Raji (cell line): ENCODE measurements at regions not wholly inside any gene's neighbourhood (a gene's known extent, or its start where the extent isn't known, plus 50 kb on each side); places are given as distances from the start of the nearest gene placed in this dataset.

Experiments used
- POLR2A ChIP-seq: IDR thresholded peaks from 2 replicates; pipeline ENCODE4 v1.6.1; 2011; ENCODE audit warnings: low read depth, low read length, control low read depth; ENCODE audit not compliant: insufficient read depth

DNA sequence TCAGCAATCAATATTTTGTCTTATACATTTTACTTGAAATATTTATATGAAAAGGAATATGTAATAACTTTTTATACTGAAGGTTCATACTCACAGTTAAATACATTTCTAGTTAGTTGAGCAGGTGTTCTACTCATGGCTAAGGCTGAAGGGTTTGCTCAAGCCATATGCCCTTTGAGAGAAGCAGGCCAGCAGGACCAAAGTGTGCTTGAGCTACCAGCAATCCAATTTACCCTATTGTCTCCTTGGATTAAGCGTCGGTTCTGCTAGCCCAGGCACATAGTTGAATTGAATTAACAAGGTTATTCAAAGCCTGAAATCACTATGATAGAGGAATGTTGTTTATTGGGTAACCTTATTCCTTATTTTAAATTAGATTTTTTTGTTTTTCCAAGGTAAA lies 151.5 kb upstream of the BACE2 start:
- TF ChIP-seq POLR2A = no peak

DNA sequence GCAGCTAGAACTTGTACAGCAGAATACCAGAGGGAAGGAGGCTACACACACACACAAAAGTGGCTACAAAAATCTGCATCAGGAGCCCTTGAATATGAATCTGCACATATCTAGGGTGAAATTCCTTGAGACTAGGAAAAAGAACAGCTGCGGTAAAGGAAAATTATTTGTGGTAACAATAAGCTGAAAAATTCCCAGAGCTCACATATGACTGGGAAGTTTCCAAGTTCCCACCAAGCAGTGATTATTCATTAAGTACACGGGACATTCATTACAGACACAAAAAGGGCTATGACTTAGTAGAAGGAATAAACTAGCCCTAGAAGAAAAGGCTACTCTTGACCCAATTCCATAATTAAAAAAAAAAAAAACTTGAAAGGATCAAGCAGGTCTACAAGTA lies 149.5 kb upstream of the BACE2 start:
- no peak for TF ChIP-seq POLR2A

DNA sequence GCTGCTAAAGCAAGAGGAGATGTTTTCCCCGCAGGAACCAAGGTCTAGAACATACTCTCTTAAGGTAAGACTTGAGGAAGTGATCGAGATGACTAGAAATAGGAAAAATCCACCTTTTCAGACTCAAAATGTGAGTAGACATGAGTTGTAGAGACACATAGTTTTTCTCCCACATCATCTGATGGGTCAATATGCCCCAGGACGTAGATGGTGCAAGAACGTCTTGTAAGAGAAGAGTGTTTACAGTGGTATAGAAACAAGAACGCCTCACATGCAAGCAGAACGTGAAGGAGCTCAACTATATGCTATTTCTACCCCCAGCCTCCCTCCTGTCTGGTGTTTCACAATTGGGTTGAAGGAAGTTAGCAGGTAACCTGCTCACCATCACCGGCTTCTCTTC lies 144.0 kb upstream of the BACE2 start:
- no peak for TF ChIP-seq POLR2A

DNA sequence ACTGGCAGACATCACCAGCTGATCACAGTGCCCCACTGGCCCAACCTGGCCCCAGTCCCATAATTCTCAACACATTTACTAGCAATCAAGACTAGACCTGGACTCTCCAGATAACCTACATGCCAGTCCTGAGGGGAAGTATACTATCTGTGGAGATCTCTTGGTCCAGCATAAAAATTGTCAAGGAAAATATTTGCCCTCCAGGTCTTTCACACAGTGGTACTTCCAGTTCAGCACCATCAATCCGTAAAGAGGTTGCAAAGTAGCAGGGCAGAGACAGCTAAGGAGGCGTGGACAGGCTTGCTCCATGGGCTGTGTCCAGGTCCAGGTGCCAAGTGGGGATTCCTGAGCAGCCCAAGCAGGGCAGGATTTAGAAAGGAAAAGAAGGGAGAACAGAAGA lies 143.6 kb upstream of the BACE2 start:
- TF ChIP-seq POLR2A = no peak

DNA sequence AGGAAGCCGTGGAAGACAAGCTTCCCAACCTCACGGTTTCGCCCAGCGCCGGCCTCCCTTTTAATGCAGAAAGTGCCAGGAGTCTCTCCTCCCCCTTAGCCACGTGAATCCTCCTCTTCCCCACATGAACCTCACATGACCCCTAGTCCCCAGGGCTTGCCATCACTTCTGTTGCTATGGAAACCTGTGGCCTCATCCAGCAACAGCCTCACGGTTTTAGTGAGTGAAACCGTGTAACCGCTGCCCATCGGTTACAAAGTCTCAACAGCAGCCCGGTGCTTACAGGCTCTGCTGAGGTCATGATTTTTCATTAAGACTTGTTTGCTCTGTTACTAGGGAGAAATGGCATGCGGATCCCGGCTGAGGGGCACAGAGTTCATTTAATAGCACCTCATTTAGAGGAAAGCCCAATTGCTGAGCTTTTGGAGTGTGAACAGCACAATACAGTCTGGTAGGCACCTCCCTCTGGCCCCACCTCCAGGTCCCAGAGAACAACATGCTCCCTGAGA lies 143.2 kb upstream of the BACE2 start:
- no peak for TF ChIP-seq POLR2A

DNA sequence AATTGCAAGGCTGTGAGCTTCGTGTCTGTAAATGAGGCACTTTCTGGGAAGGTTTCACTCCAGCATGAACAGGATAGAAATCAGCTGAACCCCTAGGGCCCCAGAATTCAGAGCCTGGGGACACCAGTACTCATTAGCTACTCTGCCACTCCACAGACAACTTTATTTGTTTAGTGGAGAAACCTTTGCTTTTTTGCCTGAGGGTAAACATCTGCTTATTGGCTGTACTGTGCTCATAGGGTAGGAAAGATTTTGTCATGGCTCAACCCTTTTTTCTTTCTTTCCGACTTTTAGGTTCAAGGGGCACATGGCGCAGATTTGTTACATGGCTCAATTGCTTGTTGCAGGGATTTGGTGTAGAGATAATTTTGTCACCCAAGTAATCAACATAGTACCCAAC lies 138.4 kb upstream of the BACE2 start:
- no peak for TF ChIP-seq POLR2A

DNA sequence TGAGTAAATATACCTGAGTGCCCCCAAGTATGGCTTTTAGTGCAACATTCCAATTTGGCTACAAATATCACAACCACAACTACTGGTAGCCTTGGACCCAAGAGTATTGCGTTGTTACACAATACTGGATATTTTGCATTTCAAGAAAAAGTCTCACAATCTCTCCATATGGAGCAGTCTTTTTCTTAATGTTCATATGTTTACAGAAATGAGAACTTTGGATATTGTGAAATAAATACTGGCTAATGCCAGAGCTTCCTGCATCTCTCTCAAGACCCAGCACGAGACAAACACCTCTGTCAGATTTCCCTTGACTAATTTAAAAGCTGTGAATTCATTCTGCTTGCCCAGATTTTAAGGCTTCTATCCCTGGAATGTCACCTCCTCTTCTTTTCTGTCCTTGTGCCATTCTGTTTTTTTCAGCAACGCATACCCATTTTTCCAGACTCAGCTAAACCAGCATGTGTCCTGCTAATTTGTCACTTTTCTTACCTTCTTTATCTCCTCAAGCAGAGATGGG lies 136.2 kb upstream of the BACE2 start:
- TF ChIP-seq POLR2A = no peak

DNA sequence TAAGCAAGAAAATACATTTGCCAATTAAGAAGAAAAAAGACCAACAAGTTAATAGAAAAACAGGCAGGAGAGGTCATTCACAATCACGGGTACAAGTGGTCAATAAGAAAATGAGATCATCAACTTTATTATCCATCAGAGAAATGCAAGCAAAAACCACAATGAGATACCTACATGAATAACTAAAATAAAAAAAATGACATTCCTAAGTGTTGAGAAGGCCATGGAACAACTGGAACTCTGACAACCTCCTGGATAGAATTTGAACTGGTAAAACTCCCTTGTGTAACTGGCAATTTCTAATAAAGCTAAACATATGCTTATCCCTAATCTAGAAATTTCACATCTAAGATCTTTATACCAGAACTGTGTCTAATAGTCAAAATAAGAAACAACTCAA lies 135.4 kb upstream of the BACE2 start:
- no peak for TF ChIP-seq POLR2A

DNA sequence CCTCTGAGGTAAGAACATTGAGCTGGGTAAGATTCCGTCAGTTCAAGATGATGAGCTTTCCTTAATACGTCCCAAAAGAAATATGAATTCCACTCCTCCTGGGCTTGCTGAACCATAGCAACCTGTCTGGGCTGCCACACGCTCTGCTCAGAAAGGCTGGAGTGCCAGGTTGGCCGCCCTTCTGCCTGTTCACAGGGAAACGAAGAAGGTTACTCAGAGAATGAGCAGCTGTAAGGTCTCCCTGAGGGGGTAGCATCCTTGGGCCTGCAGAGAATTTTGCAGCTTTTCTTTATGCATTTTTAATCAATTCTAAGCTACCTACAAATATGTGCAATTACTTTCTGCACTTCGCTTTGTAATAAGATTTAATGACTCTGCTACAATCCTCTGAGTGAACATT lies 130.7 kb upstream of the BACE2 start:
- TF ChIP-seq POLR2A = no peak

DNA sequence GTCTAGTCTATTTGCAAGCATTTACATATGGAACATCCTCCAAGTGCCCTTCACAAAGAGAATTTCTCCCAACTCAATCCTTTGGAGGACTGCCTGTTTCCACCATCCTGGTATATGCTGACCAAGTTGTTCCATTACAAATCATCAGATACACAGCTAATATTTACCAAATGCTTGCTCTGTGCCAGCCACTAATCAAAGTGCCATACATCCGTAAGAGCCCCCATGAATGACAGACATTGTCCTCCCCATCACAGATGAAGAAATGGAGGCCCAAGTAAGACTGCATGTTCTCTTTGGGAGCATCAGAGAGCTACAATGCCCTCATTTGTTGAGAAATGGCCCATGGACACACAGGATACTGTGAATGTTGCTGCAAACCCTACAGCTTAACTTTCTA lies 130.0 kb upstream of the BACE2 start:
- TF ChIP-seq POLR2A = no peak

DNA sequence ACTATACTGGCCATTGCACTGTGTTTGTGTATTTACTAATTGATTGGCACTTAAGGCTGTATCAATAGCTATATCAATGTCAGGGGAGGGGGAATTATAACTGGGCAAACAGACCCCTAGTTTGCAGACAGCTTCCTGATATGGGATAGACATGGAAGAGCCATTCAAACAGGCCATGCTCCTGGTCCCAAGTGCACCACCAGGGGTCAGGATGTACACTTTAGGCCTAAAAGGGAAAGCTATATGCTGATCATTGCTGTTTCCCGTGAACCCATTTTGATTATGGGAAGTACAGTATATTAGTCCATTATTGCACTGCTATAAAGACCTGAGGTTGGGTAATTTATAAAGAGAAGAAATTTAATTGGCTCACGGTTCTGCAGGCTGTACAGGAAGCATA lies 124.9 kb upstream of the BACE2 start:
- no peak for TF ChIP-seq POLR2A

DNA sequence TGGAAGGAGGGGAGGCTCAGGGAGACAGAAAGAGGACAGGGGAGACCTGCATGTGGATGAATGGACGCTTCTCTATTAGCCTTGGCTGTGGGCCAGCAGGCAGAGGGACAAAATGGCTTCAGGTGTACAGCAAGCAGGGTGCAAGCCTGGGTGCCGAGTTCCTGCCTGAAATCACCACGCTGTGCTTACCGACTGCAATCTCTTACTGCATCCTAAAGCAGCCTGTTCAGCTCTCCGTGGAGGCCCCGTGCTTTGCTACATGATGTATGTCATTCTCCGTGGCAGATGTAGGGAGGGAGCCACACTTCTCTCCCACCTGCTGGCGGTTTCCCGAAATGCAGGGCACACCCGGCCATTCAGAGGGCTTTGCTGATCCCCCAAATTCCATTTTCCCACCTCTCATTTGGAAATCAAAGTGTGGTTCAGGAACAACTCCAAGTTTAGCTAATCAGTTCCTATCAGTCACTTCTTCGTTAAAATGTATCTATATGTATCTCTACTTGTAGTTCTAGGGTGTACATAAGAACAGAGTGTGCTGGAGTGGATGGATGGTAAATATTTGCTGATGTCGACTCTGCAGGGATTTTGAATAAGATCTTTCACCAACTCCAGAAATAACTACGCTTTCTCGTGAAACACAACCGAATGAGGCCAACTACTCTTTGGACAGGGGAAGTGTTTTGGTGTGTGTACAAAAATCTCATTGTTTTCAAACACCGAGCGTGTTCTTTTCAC lies 122.3 kb upstream of the BACE2 start:
- TF ChIP-seq POLR2A = no peak

DNA sequence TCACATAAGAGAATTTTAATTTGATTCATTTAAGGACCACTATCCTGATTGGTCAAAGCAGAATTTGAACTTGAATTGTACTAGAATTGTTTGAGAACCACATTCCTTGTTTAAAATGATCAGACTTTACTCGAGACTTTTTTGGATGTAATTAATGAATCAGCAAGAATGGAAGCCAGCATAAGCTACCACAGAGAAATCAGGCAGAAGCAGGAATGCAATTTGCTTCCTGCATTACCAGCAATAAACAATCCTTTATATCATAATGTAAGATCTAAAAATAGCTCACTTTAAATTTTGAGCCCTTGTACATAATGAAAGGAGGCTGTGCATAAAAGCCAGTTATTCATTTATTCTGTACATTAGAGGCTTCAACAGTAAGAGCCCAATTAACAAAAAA lies 119.8 kb upstream of the BACE2 start:
- no peak for TF ChIP-seq POLR2A

DNA sequence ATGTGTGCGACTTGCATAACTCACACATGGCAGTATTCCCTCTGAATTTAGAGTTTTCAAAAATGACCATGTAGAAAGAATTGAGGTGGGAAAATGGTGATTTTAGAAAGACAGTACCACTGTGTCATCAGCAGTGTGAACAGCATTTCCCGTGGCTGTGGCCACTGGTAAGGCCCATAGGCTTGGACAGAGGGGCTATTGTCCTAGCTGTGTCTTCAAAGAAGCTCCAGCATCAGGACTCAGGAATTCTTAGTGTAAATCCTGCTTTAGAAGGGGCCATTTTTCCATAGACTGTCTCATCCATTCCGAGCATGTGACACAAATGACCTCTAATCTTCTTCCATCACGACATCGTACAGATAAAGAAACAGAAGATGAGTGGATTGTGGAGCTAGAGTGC lies 119.3 kb upstream of the BACE2 start:
- no peak for TF ChIP-seq POLR2A

DNA sequence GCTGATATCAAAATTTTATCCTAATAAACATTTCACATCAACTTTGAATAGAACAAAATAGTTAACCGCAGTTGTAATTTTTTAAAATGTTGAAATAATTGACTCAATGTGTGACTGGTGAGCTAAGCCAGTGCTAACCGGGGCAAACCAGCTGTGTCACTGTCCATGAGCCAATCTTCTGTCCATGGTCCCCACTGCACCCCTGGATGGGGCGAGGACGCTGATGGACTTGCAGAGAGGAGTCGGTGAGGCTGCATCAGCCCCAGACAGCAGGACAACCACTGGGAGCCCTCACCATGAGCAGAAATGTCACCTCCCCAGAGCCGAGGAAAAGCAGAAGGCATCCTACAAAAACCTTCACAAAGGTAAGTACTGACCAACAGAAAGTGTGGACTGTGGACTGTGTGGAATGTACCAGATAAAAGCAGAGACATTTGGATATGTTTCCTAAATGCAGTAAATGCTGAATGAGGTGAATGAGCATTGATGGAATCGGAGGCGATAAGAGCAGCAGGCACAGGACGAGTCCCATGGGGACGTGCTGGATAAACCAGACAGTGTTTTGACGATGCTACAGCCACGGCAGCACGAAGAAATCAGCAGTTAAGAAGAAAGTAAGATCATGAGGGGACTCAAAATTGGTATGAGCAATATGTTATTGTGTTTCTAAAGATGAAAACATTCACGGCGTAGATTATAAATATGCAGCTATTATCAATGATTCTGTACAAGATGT lies 115.0 kb upstream of the BACE2 start:
- TF ChIP-seq POLR2A = no peak

DNA sequence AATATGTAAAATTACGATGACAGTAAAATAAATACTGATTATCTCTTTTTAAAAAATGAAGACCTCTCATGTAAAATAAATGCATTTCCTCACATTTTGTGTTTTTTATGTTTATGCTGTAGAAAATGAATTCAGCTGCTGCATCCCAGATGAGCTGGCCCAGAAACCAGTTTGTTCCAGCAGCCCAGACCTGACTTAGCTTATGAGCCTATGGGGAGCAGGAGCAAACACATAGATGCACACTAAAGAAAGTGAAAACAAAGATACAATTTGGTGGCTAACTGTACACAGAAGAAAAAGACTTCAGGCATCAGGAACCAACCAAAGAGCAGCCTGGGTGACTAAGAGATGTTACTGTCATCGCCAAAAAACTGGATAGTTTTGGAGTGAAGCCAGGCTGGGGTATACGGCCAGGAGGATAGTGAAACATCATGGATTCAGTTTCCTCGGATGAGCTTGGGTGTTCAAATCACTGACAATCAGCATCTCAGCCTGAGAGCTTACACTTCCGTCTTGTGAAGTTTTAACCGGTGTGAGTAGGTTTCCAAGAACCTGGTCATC lies 113.9 kb upstream of the BACE2 start:
- no peak for TF ChIP-seq POLR2A
